ENCODE measurements at regions not wholly inside any gene's neighbourhood (a gene's known extent, or its start where the extent isn't known, plus 50 kb on each side); places are given as distances from the start of the nearest gene placed in this dataset.
"Not testable (repeated sequence)": the region's sequence is repeated elsewhere in the genome, so short reads cannot be mapped to it uniquely, and the experiment has no call there.

GRCh38 chr3:81839504-81840094, 78.2 kb upstream of the GBE1 start:
- POLR2A ChIA-PET = no interaction called here
- TF ChIP-seq CTCF (IDR thresholded peaks at IDR 0.05; ENCODE audit: insufficient read depth, low read depth, low read length) = no peak
- DNase-seq (ENCODE audit: low read depth) = no peak
- H3K27me3 ChIP-seq (ENCODE audit: control insufficient read depth, insufficient read depth, low read length) = no peaks in the 10 kb centered on the region
- H3K4me3 ChIP-seq (ENCODE audit: low read depth, low read length) = no peak overlapping the region
- CTCF ChIA-PET = no interaction called here
- no peaks in the 10 kb centered on the region for H3K36me3 ChIP-seq (ENCODE audit: control insufficient read depth, insufficient read depth, low read length)

GRCh38 chr3:81838457-81838856, 77.0 kb upstream of the GBE1 start:
- H3K36me3 ChIP-seq (ENCODE audit: control insufficient read depth, insufficient read depth, low read length) = no peaks in the 10 kb centered on the region
- no peak overlapping the region for H3K4me3 ChIP-seq (ENCODE audit: low read depth, low read length)
- CTCF ChIA-PET = no interaction called here
- H3K27me3 ChIP-seq (ENCODE audit: control insufficient read depth, insufficient read depth, low read length) = no peaks in the 10 kb centered on the region
- no peak for TF ChIP-seq CTCF (IDR thresholded peaks at IDR 0.05; ENCODE audit: insufficient read depth, low read depth, low read length)
- no peak for DNase-seq (ENCODE audit: low read depth)
- POLR2A ChIA-PET = no interaction called here

GRCh38 chr3:81837071-81837593, 75.7 kb upstream of the GBE1 start:
- H3K36me3 ChIP-seq (ENCODE audit: control insufficient read depth, insufficient read depth, low read length) = no peaks in the 10 kb centered on the region

GRCh38 chr3:81829937-81830336, 68.5 kb upstream of the GBE1 start:
- ChIA-PET CTCF (no interaction called here), POLR2A (no interaction called here)
- Histone ChIP-seq H3K27me3 (ENCODE audit: control insufficient read depth, insufficient read depth, low read length) (no peaks in the 10 kb centered on the region), H3K4me3 (ENCODE audit: low read depth, low read length) (no peak overlapping the region), H3K36me3 (ENCODE audit: control insufficient read depth, insufficient read depth, low read length) (no peaks in the 10 kb centered on the region)
- no peak for TF ChIP-seq CTCF (IDR thresholded peaks at IDR 0.05; ENCODE audit: insufficient read depth, low read depth, low read length)
- no peak for DNase-seq (ENCODE audit: low read depth)

More at GRCh38 chr3:81837071-81837593, 75.7 kb upstream of the GBE1 start:
- CTCF ChIA-PET = no interaction called here
- POLR2A ChIA-PET = no interaction called here
- Histone ChIP-seq H3K4me3 (ENCODE audit: low read depth, low read length) (no peak overlapping the region), H3K27me3 (ENCODE audit: control insufficient read depth, insufficient read depth, low read length) (no peaks in the 10 kb centered on the region)
- DNase-seq (ENCODE audit: low read depth) = no peak
- no peak for TF ChIP-seq CTCF (IDR thresholded peaks at IDR 0.05; ENCODE audit: insufficient read depth, low read depth, low read length)

- H3K4me3 ChIP-seq (ENCODE audit: low read depth, low read length); POLR2A ChIA-PET; H3K36me3 ChIP-seq (ENCODE audit: control insufficient read depth, insufficient read depth, low read length); CTCF ChIA-PET; DNase-seq (ENCODE audit: low read depth); H3K27me3 ChIP-seq (ENCODE audit: control insufficient read depth, insufficient read depth, low read length): not testable (repeated sequence)
These were observed 67.8 kb upstream of the GBE1 start for GRCh38 chr3:81829272-81829671.

GRCh38 chr3:81823882-81824395, 62.5 kb upstream of the GBE1 start:
- TF ChIP-seq CTCF (IDR thresholded peaks at IDR 0.05; ENCODE audit: insufficient read depth, low read depth, low read length) = no peak
- POLR2A ChIA-PET = no interaction called here
- no peaks in the 10 kb centered on the region for H3K36me3 ChIP-seq (ENCODE audit: control insufficient read depth, insufficient read depth, low read length)
- H3K4me3 ChIP-seq (ENCODE audit: low read depth, low read length) = no peak overlapping the region
- no peak for DNase-seq (ENCODE audit: low read depth)
- CTCF ChIA-PET = no interaction called here
- H3K27me3 ChIP-seq (ENCODE audit: control insufficient read depth, insufficient read depth, low read length) = no peaks in the 10 kb centered on the region
